HG02678 (cell line): ENCODE measurements at regions not wholly inside any gene's neighbourhood (a gene's known extent, or its start where the extent isn't known, plus 50 kb on each side); places are given as distances from the start of the nearest gene placed in this dataset.
"Not testable (repeated sequence)": the region's sequence is repeated elsewhere in the genome, so short reads cannot be mapped to it uniquely, and the experiment has no call there.

Experiments used
- ATAC-seq: cut with Tn5 transposase; IDR thresholded peaks from one replicate; pipeline ENCODE4 v1.9.1; 2021; ENCODE audit warnings: mild to moderate bottlenecking, moderate library complexity; ENCODE audit not compliant: unreplicated experiment

GRCh38 chr13:73536865-73537264, 478.1 kb downstream of the KLF5 start:
- ATAC-seq, result no peak

GRCh38 chr13:73535341-73535740, 476.5 kb downstream of the KLF5 start:
- no peak for ATAC-seq

- ATAC-seq, result no peak
These were observed 474.2 kb downstream of the KLF5 start for GRCh38 chr13:73532987-73533510.

GRCh38 chr13:73532582-73532981, 473.8 kb downstream of the KLF5 start:
- ATAC-seq, result no peak

GRCh38 chr13:73531014-73531413, 472.2 kb downstream of the KLF5 start:
- ATAC-seq, result no peak

- ATAC-seq, result no peak
These were observed 464.1 kb downstream of the KLF5 start for GRCh38 chr13:73522937-73523336.

- ATAC-seq, result no peak
These were observed 463.2 kb downstream of the KLF5 start for GRCh38 chr13:73521985-73522524.

- ATAC-seq, result no peak
These were observed 462.5 kb downstream of the KLF5 start for GRCh38 chr13:73521290-73521624.

- ATAC-seq, result no peak
These were observed 461.9 kb downstream of the KLF5 start for GRCh38 chr13:73520566-73521289.

- not testable (repeated sequence) for ATAC-seq
These were observed 461.3 kb downstream of the KLF5 start for GRCh38 chr13:73520135-73520534.

- no peak for ATAC-seq
These were observed 460.8 kb downstream of the KLF5 start for GRCh38 chr13:73519396-73520116.

GRCh38 chr13:73517766-73518165, 459.0 kb downstream of the KLF5 start:
- no peak for ATAC-seq

- no peak for ATAC-seq
These were observed 457.9 kb downstream of the KLF5 start for GRCh38 chr13:73516731-73517130.

- ATAC-seq, result no peak
These were observed 455.4 kb downstream of the KLF5 start for GRCh38 chr13:73514208-73514607.

- ATAC-seq, result no peak
These were observed 454.9 kb downstream of the KLF5 start for GRCh38 chr13:73513751-73514150.

- ATAC-seq, result no peak
These were observed 450.0 kb downstream of the KLF5 start for GRCh38 chr13:73508841-73509240.

GRCh38 chr13:73505376-73505890, 446.6 kb downstream of the KLF5 start:
- no peak for ATAC-seq

- no peak for ATAC-seq
These were observed 440.9 kb downstream of the KLF5 start for GRCh38 chr13:73499695-73500094.

- no peak for ATAC-seq
These were observed 438.6 kb downstream of the KLF5 start for GRCh38 chr13:73497430-73497829.

- no peak for ATAC-seq
These were observed 437.9 kb downstream of the KLF5 start for GRCh38 chr13:73496711-73497110.

- no peak for ATAC-seq
These were observed 434.0 kb downstream of the KLF5 start for GRCh38 chr13:73492811-73493210.

GRCh38 chr13:73482556-73482955, 423.8 kb downstream of the KLF5 start:
- ATAC-seq, result no peak
